ENCODE measurements at regions not wholly inside any gene's neighbourhood (a gene's known extent, or its start where the extent isn't known, plus 50 kb on each side); places are given as distances from the start of the nearest gene placed in this dataset.
"Not testable (repeated sequence)": the region's sequence is repeated elsewhere in the genome, so short reads cannot be mapped to it uniquely, and the experiment has no call there.

- no peak for DNase-seq
These were observed 786.6 kb upstream of the SLITRK6 start for GRCh38 chr13:86585835-86586234.

DNA sequence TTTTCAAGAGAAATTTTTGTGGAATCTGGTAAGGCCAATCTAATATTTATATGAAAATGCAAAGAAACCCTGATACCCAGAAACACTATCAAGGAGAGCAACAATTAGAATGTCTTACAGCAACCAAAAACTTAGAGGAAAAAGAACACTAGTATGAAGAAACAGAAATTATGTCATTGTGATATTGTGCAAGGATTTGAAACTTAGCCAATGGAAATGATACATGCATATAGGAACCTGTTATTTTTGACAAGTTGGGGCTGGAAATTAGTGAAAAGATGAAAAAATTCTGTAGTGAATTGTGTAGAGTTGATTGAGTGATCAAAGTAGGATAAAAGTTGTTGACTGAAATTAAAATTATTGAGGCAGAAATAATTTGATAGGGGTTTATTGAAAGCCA, 792.6 kb upstream of the SLITRK6 start:
- no peak for DNase-seq

- no peak for DNase-seq
These were observed 802.1 kb upstream of the SLITRK6 start for GRCh38 chr13:86601351-86601750.

DNA sequence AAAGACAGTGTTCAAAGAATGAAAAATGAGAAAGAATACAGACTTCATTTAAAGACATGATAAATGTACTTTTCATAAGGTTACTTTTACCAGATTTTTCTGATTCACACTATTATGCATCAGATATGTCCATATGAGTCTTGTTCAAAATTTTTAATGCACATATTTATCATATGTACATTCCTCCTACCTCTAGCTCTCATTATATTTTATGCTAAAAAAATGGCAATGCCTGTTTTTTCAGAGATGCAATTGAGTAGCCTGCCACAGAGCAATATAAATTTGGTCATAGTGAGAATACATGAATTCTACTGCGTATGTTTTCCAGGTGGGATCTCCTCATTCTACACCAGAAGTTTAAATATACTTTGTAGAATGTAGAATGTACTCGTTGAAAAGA, 807.0 kb upstream of the SLITRK6 start:
- no peak for DNase-seq

DNA sequence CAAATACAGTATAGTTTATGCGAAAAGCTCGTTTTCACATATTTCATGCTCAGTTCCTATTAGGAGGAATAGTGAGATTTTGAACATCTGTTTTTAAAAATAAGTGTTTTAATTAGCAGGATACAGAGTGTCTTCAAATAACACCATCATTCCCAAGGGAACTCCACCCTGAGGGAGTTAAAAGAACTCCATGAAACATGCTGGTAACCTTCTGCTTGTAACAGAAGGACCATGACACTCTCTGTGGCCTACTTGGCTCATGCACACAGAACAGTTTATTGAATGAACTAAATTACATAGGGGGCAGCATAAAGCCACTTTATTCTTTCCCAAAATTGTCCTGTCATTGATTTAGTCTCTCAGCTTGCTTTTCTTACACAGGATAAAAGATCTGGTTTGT, 809.5 kb upstream of the SLITRK6 start:
- DNase-seq, result no peak

- DNase-seq, result no peak
These were observed 834.1 kb upstream of the SLITRK6 start for GRCh38 chr13:86633346-86633745.

DNA sequence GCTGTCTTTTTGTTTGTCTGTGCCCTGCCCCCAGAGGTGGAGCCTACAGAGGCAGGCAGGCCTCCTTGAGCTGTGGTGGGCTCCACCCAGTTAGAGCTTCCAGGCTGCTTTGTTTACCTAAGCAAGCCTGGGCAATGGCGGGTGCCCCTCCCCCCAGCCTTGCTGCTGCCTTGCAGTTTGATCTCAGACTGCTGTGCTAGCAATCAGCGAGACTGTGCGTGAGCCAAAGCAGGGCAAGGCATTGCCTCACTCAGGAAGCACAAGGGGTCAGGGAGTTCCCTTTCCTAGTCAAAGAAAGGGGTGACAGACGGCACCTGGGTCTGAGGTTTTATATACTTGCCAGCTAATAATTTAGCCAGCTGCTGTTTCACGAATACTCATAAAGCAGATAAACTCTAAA, 852.0 kb upstream of the SLITRK6 start:
- not testable (repeated sequence) for DNase-seq

DNA sequence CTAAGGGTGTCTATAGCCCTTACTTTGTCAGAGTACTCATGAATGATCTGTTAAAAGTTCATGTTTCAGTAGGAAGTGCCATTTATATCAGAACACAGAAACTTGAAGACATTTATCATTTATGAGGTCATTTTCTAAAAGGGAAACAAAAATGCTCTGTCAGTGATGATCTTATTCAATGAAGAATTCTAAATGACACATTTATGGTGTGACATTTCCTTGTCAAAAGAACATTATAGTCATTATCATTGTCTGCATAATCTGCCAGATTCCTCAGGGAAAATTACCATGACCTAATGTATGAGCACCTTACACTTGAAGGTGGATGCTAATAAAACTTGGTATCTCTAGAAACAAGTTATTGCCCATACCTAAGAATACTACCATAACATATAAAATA, 853.8 kb upstream of the SLITRK6 start:
- no peak for DNase-seq

- no peak for DNase-seq
These were observed 856.3 kb upstream of the SLITRK6 start for GRCh38 chr13:86655561-86655960.

GRCh38 chr13:86660090-86660489, 860.9 kb upstream of the SLITRK6 start:
- no peak for DNase-seq

DNA sequence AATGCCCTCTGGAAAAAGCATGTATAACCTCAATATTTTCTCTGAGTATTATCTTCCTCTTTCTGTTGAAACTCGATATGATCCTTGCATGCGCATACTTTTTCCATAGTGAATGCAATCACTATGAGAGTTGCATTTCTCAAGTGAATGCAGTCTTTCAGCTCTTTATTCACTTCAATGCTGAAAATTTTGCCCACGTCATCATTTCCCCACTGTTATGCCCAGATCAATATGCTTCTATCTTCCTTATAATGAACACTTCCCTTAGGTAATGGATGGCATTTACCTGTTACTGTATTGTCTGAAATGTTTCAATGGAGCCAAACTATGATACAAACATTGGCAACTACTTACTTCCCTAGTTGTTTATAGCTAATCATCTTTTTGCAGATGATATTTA, 866.6 kb upstream of the SLITRK6 start:
- DNase-seq, result no peak

DNA sequence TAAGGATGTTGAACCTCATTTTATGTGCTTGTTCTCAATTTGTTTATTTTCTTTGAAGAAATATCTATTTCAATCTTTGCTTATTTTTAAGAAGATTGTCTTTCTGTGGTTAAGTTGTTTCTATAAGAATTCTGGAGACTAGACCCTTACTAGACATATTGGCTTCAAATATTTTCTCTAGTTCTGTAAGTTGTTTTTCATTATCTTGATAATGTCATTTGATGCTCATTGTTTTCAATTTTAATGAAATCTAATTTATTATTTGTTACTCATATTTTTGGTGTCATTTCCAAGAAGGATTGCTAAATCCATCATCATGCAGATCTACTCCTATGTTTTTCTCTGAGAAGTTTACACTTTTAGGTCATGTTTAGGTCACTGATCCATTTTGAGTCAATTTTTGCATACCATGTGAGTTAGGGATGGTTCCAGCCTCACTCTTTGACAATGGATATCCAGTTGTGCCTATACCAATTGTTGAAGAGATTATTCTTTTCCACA, 874.8 kb upstream of the SLITRK6 start:
- no peak for DNase-seq

- DNase-seq, result no peak
These were observed 882.0 kb upstream of the SLITRK6 start for GRCh38 chr13:86681223-86681622.

DNA sequence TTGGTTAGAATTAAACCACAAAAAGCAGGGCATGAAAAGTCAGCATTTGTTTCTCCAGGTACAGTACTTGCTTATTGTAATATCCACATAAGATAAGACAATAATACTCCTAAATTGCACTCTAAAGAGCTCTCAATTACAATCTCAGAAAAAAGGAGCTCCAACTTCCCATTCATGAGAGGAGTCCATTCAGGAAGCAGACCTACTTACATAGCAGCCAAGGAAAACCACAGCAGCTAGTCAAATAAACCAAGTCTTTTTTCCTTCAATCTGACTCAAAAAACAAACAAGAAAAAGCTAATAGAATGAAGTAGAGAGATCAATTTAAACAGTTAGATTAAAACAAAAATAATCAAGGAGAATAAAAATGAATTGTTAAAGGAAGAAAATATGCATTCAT, 885.2 kb upstream of the SLITRK6 start:
- DNase-seq, result no peak

- DNase-seq, result no peak
These were observed 890.7 kb upstream of the SLITRK6 start for GRCh38 chr13:86689911-86690310.

- no peak for DNase-seq
These were observed 893.1 kb upstream of the SLITRK6 start for GRCh38 chr13:86692291-86692690.

DNA sequence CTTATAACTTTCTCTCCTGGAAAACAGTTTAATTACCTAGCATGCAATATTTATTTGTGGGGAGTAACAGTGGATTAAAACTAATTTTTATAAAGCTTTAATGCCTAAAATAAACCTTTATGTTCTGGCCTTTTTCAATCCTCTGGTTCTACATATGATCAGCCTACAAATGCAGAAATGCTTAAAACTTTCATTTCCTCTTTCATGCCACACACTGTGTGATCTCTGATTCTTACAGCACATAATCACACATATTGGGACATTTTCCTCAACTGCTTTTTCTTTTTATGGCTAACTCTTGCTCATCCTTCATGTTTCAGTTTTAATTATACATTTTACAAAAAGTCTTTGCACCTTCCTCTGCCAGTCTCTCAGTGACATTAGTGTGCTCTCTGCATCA, 910.8 kb upstream of the SLITRK6 start:
- peak; percentile 76 for DNase-seq

DNA sequence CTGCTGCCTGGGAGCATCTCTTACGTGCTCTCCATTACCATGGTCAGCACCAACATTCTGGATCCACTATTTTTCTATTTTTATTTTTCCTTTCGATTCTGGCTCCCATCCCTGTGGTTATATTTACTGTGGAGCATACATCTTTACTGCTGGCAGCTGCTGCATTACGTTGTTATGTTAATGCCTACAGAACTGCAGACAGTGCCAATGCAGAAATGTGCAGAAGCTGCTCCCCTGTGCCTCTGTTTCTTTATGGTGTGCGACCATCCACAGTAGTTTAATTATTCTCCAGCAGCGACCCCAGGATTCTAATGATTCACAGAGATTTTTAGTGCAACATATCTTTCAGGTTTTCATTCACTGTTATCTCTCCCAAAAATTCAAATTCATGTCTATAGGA, 911.7 kb upstream of the SLITRK6 start:
- no peak for DNase-seq

DNA sequence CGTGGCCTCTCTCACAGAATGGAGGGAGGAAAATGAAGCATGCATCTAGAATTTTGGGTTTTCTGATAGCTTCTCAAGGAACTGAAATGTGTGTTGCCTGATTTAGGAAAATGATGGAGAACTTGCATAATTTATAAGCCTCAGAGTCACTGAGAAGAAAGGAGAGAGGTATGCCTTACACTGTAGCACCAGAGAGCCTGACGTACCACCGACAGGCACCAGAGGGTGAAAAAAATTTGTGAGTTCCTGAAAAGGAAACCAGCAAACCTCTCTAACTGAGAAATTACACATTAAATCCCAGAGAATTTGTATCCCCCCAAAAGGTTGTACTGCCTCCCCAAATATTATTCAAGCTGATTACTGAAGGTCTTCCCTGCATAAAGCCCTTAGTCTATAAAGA, 915.3 kb upstream of the SLITRK6 start:
- no peak for DNase-seq

DNA sequence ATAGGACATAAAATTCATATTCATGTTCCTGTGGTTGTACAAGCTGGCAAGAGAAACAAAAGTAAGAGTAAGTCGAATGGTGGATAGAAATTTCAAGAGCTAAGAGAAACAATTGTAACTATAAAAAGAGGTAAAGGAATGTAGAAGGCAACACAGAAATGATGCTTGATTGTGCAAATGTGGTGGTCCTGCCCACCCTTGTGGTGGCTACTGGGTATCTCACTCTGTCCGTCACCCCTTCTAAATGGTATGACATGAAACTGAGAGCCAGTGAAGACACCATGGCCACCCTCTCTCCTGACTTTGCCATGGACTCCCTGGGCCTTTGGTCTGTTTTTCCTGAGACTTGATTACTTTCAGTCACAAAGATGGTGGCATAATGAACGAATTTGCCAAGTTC, 925.9 kb upstream of the SLITRK6 start:
- DNase-seq, result no peak

DNA sequence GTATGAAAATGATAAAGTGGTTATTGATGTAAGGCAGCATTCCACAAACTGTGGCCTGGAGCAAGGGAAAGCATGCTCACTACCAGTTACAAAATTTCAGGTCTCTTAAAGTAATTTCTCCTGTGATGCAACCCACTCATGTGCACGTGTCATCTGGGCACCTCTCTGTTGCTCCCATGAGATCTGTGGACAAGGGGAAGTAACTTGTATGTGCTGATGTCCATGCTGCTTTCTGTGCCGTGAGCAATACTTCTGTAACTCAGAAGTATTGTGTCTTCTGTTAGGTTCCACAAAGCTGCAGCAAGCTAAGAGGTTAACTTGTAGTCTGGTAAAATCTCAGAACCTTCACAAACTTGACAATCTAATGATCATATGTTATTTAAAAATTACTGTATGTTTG, 930.0 kb upstream of the SLITRK6 start:
- DNase-seq, result peak; percentile 56

DNA sequence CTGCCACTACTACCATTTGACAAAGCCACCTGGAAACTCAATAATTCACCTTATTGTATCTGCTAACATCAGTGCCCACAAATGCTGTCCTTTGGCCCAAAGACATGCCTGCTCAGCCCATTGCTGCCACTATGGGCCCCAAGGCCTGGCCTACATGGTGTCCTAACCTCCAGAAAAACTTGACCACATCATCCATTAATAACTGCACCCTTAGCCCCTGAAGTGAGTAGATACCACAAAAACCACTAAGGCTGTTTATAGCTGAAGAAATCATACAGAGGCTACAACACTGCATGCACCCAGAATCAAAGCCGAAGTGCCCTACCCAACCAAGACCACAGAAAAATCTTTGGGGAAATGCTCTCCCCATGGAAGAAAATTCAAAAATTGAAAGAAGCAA, 932.8 kb upstream of the SLITRK6 start:
- DNase-seq, result no peak

- DNase-seq, result no peak
These were observed 933.7 kb upstream of the SLITRK5 start for GRCh38 chr13:86737334-86737932.

GRCh38 chr13:86741762-86742285, 929.3 kb upstream of the SLITRK5 start:
- no peak for DNase-seq

DNA sequence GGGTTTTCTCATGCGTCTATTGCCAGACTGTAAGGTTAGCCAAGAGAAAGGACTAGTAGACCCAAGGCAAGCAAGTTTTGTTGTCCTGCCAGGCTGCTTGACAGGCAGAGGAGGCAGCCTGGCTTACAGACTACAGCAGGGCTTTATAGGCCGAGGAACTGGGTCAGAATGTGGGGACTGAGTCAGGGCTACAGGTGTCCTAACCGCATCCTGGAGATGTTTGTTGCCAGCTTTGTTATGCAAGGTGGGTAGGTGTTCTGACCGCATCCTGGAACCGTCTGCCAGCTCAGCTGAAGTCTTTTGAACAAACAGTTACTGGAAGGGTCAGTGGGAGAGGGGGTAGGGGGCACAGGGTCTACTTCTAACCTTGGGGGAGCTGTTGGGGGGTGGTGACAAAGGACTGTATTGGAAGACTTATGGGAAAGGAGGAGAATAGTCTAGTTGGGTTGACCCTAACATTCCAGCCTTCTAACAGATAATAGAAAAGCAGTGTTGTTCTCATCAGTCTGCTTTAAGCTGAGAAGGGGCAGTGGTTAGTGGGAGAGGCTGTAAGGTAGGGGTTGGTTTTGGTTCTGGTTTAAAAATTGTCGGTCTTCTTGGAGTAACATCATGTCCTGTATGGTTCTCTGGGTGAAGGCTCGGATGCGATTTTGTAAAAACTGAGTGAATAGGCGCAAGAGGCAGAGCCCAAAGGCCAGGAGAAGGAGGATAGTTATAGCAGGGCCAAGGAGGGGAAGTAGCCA, 913.8 kb upstream of the SLITRK5 start:
- DNase-seq, result no peak
